NCI-H146 (cell line): ENCODE measurements at regions not wholly inside any gene's neighbourhood (a gene's known extent, or its start where the extent isn't known, plus 50 kb on each side); places are given as distances from the start of the nearest gene placed in this dataset.
A peak's percentile ranks its signal among the peaks of the same experiment; 100 is the strongest.

ENCODE experiments used
- DNase-seq: peaks from one replicate; lab custom pipeline; 2025; lab: John Stamatoyannopoulos, UW

DNA sequence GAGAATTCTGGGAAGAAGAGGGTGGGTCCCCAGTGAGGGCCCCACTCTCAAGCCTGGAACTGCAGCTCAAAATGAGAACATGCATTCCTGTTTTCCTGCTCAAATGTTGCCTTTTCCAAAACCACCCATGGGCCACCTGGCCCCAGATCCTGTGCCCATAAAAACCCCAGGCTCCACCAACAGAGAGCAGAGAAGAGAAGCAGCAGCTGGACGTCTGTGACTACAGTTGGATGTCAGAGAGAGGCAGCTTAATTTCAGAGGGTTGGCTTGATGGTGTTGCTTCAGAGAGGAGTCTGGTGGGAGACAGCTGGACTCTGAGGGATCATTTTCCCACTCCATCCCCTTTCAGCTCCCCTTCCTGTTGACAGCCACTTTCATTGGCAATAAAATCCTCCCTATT, 256.4 kb downstream of the FZD1 start:
- no peak for DNase-seq

DNA sequence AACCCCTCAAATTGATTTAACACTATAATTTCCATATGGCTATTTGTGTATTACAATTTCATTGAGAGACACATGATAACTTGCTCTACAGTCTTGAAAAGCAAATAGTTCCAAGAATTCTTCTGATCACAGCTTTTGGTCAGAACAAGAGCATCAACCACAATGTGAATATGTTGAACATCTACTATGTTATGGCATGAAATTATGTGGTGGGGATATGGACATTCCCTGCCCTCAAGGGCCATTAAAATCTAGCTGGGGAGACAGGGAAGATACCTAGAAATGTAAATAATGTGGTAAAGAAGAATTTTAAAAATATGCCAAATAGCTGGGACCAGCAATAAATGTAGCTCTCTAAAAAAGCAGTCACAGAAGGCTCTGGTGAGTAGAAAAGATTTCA, 262.2 kb downstream of the FZD1 start:
- no peak for DNase-seq

DNA sequence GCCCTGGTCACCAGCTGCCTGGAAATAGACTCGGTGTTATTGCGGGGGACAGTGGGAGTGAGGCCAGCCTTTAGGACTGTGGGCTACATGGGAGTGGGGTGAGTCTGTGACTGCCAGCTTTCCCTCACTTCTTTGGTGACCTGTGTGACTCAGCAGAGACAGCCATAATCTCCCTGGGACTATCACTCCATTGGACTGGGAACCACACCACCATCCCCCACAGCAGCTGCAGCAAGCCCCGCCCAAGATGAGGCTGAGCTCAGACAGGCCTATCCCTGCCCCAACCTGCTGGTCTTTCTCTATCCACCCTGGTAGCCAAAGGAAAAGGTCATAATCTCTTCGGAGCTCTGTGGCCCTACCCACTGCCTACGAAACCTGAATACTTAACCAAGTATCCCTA, 263.2 kb downstream of the FZD1 start:
- no peak for DNase-seq

DNA sequence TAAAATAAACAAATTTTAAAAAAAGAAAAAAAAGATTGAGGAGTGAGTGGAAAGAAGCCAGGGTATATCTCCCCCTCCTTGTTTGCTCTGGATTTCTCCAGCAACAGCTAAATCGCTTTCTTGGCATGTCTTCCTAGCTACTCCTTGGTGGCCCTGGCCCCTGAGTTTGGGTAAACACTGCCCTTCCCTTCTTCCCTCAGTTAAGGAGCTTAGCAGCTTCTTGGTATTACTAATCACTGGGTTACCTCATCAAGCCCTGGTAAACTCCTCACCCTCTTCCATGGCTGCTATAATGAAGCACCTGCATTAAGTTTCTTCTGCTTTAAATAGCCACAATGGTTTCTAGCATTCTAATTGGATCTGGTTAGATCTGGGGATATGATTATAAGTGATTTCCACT, 269.8 kb downstream of the FZD1 start:
- DNase-seq: no peak

DNA sequence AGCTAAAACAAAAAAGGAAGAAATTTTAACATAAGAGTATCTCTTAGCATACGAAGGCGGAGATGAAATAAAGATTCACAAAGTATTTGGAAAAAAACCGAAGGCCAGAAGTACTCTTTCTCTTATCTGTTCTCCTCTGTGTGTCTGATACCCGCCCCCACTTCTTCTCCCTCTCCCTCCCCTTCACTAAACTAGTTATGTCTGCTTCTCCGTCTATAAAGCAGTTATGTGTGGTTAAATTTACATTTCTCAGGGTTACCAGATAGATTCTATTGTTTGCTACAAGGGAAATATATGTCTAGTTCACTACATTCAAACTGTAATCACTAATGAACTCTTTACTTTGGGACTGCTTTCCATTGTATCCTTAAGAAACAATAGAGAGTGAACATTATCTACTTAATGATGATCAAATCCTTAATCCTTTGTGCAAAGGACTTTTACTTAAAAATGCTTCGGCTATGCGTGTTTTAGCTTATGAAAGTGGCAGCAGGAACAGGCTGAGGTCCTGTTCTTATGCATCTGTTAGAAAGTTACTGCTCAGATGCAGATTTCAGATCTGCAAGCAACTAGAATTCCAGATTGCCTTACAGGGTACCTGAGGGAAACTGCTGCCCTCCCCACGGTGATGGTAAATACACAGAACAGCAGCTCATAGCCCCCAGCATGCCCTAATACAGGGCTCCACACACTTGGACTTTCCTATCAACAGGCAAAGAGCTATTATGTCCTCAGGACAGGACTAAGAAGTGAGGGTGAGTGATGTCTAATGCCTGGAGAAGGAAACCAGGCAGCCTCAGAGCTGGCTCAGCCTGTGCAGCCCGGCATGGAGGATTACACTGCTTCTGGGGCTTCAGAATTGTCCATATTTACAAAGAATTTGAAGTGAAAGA, 273.3 kb downstream of the FZD1 start:
- peak; percentile 61 for DNase-seq

DNA sequence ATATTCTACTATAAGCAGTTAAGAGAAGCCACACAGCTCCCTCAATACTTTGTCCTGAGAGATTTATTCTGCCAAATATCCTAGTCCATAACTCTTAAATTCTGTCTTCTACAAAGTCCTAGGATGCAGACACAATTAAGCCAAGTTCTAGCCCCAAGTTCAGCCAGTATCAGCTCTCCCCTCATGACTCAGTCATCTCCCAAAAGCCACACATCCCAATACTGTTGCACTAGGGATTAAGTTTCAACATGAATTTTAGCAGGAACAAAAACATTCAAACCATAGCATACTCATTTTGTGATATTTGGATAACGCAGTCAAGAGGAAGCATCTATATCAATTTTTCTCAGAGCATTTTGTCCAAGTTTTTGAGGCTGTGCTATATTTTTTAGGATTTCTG, 277.4 kb downstream of the FZD1 start:
- no peak for DNase-seq

DNA sequence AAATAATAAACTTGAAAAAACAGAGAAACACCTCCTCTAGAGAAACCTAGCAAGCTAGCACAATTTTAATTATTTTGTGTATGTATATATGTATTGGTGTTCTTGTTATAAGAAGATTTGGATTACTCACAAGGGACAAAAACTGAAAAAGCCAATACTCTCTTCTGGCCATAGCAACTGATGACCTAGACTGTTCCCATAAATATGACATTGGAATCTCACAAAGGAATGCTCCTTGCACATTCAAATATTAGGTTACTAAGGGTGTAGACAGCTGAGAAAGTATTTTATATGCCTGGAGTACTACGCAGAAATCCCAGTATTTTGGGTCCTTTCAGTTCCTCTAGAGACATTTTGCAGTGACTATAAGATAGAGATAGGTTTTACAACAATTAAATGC, 279.4 kb downstream of the FZD1 start:
- DNase-seq: no peak

DNA sequence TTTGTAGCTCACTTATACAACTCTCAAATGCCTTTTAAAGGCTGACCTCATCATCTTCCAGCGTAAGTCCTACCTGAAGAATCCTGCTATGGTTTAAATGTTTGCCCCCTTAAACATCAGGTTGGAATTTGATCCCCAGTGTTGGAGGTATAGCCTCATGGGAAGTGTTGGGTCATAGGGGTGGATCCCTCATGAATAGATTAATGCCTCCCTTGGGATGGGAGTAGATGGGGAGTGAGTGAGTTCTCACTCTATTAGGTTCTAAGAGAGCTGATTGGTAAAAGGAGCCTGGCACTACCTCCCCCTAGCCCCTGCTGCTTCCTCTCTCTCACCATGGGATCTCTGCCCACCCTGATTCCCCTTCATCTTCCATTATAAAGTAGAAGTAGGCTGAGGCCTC, 285.6 kb downstream of the FZD1 start:
- no peak for DNase-seq

DNA sequence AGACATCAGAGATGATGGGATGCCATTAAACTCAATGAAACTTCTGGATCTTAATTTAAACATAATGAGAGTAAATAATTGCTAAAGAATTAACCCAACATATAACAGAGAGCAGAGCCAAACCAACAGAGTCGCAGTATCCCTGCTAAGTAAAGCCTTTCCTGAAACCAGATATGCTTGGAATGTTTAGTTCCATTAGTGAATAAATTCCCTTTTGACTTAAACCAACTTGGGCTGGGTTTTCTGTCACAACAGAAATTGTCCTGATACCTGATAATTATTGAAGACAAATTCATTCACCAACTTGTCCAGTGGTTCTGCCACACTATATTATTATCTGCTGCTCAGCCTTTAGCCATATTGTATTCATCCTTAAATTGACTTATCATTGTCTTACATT, 286.7 kb downstream of the FZD1 start:
- no peak for DNase-seq

DNA sequence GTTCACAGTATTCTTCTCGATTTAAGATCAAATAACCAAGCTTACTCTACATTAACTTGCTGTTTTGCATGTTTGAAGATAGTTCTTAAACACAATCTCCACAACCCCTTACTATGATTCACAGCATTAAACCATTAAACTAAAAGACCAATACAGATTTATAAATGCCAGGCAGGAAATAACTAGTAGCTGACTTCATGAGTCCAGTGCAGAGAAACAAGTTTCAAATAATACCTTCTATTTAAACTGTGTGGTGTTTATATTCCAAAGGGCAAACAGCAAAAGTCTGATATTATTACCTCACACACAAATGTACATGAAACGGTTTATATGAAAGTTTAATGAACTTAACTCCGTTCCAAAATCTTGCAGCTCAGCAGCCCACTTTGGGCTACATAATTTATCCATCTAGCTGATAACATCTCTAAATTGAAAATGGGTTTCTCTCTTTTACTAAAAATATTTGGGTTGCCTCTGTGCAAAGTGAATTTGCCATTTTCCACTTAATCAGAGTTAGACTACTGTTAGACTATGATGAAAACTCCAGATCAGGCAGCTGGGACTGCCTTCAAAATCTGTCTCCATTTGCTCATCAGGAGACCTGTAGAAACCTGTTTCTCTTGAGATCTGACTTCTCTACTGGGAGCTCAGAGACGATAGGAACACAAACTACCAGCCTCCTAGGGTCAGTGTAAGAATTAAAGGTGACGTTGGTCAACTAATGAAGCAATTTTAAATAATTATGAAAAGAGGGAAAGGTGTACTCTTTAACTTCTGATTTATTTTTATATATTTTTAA, 287.3 kb downstream of the FZD1 start:
- no peak for DNase-seq

DNA sequence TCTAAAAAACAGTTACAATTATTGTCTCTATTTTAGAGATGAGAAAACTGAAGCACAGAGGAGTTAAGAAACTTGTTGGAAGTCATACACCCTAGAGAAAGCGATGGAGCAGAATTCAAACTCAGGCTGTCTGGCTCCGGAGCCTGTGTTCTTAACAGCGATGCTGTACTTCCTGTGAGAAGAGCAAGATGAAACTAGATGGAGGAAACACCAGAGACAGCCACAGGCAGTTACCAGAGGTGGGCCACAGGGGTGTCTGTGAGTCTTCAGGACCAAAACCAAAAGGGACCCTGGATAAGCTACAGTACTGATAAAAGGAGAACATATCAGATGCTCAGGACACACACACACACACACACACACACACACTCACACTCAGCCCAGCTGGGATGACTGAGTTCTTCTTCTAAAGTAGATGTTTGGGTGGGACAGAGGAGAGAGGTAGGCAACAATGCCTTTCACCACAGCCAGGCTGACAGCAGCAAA, 289.2 kb downstream of the FZD1 start:
- DNase-seq: no peak

DNA sequence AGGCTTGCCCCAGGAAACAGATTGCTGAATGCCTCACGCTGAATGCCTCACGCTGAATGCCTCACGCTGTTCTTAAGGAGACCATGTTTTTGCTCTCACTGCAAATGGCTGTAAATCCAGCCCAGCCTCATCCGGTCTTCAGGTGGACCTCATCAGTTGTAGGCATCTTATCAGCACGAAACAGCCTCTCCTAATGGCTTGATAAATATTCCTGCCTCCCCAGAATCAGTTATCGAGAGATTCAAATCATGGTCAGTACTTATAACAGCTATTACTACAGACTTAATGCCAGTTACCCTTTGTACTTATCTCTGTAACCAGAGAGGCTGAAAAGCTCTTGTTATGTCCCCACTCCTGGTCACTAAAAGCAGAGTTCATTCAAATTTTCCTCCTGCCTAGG, 290.6 kb downstream of the FZD1 start:
- DNase-seq: no peak

DNA sequence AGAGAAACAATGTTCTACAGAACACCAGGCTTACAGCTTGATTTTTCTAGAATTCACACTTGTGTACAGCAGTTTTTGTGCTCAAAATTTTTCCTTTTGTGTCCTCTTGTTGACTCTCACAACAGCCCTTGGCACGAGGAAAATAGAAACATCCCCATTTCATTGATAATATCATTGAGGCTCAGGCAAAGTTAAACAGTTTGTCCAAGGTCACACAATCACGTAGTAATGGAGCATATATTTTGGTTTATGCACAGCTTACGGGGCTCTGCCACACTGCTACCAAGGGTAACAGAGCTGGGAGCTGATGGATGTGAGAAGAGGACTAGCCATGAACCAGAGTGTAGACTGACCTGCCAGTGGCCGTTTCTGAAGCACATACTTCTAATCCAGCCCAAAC, 292.0 kb downstream of the FZD1 start:
- DNase-seq: no peak

DNA sequence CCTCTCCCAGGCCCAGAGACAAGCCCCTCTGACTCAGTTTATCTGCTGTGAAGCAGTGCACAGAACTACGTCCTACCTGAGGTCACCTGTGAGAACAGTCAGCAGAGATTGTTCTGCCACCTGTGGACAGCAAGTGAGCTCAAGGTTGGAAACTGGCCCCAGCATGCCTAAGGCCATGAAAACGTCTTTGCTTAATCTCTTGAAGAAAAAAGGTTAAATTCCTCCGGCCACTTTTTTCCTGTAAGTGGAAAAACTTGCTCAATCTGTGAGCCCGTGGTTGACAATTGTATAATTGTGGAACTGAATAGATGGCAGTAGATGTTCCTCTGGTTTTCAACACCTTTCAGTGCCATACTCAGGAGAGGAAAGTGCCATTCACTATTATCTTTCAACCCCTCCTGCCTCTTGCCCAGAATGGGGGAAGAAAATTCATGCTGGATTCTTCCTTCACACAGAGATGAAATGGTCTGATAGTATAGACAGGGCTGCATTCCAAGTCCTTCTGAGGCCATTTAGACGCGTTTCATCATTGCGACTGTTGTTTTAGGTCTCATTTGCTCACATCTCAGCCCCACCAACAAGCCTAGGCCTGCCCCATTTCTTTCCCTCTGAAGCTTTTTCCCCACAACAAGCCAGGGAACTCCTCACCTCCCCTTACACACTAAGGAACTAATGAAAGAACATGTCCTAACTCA, 292.9 kb downstream of the FZD1 start:
- no peak for DNase-seq

DNA sequence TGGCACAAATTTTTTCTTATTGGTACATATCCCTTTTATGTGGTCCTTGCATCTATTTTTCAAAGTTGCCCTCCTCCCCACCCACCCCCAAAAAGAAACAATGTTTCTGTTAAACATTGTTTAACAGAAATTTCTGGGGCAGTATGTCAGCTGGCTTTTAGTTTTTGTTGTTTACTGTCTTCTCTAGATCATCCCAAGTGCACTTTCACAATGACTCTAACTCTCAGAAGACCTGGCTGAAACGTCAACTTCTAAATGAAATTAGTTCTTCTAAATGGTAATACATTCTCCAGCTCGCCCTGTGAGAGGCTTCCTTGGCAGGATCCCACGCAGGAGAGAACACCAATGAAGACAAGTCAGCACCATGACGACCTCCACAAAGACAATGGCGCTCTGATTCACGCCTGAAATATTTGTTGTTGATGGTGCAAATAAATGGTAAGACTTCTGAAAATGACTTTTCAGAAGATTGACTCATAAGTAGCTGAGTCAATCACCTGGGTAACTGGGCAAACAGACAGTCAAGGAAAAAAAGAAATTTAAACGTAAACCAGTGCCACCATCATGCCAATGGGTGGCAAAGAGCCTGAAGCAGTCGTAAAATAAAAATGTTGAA, 293.7 kb downstream of the FZD1 start:
- DNase-seq: no peak

DNA sequence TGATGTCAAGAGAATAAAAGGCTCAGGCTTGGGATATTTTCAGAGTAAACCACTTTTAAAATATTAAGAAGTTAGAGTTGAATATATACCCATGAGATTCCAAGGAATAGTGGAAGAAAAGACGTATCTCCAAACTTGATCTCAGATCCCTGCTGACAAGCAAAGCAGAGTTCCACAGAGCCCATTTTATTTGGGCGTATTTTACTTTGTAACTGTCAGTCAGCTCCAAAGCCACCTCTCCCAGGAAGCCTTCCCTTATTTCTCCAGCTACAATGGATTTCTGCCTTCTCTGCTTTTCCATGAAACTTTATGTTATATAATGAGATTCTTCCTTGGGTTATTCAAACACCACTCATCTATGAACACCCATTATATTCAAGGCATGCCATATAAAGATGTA, 295.7 kb downstream of the FZD1 start:
- no peak for DNase-seq

DNA sequence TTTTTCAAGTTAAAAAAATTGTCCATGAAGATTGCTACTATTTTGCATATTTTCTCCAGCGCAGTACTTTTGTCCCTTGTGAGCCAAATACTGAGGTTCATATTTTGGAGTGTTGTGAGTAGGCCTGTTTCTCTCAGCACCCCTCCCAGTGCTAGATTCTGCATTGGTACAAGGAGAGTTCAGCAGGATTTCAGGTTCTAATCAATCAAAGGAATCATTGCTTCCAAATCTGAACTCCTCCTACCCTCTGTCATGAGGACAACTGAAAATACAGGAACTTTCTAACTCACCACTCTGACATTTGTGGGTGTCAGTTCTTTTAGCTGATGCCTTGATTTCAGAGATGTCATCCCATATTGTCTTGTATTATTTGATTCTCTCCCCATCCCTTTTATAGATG, 299.9 kb downstream of the FZD1 start:
- DNase-seq: no peak

DNA sequence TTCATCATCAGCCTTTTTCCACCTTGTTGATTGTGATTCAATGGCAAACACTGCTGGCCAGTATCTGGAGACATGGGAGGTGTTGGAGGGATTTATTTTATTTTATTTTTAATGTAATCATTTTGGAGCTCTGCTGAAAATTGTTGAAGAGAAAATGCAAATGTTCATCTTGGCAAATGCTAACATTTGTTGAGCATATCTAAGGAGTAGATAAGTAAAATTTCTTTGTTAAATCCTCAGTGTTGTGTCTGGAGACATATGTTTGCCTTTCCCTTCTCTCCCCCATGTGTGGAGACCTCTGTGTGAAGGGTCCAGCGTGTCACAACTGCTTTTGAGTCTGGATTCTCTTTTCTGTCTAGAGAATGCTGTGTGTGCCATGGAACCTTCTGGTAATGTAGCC, 300.3 kb downstream of the FZD1 start:
- DNase-seq: no peak

DNA sequence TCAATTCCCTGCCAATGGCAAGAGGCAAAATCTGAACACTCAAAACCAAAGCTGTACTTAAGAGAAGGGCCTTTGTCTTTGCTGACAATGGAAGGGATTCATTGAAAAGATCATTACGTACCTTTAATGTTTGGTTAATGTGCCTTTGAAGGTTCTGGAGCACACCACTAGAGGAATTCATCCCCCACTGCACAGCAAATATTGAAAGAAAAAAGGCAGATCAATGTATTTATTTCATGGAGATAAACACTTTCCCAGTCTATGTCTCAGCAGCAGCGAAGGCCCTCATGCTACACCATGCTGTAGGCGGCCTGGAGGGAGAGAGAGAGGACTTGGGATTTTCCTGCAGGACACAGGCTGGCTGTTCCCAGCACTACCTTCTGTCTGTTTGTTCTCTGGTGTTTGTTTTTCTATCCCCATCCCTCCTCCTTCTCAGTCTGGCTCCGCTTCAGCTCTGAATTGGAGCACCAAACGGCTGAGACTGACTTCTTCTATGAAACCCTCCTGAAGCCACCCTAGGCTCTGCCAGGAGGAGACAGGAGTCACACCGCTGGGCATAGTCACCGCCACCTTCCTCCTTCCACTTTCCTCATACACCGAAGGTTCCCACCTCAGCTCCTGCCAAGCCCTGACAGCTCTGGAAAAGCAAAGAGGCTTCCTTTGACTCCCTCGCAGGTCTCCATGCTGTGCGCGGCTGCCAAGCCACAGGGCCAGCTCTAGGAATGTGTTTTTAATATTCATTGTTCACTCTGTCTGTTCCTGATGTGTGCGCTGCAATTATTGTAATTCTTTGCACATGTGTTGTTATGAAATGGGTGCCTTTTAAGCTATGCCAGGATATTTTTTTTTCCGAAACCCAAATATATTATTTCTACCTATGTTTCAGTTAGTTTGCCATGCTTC, 301.5 kb downstream of the FZD1 start:
- peak; percentile 91 for DNase-seq

DNA sequence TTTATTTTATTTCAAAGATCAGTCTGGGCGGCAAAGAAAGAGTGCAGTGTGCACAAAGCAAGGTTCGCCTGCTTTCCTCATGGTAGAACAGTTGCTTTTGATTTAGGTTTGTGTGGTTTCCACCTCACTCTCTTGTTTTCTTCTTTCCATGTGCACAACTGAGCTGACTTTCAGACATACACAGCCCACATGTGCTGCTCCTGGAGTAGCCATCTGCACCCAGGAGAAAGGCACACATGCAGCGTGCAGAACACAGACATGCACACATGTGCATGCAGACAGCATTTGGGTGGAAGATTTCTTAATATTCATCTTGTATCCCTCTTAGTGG, 302.1 kb downstream of the FZD1 start:
- peak; percentile 37 for DNase-seq
